ENCODE measurements at regions not wholly inside any gene's neighbourhood (a gene's known extent, or its start where the extent isn't known, plus 50 kb on each side); places are given as distances from the start of the nearest gene placed in this dataset.

- TF ChIP-seq CTCF (conservative IDR thresholded peaks at IDR 0.05; ENCODE audit: low read depth, low read length) (no peak), EZH2phosphoT487 (IDR thresholded peaks at IDR 0.05; ENCODE audit: borderline replicate concordance, low read length) (no peak), EZH2 (IDR thresholded peaks at IDR 0.05; ENCODE audit: low read length, unreplicated experiment) (no peak)
Measured at GRCh38 chr2:183495079-183495478, 370.8 kb downstream of the NUP35 start.
